Esophagus squamous epithelium (tissue), 5 donors: ENCODE measurements at regions not wholly inside any gene's neighbourhood (a gene's known extent, or its start where the extent isn't known, plus 50 kb on each side); places are given as distances from the start of the nearest gene placed in this dataset.

Experiments used
- DNase-seq: peaks from one replicate; lab custom pipeline; 2025; lab: John Stamatoyannopoulos, UW
- H3K27ac ChIP-seq, 4 donors: fragments of 200-600 bp; sonication (generic); one replicate each; pipeline ENCODE4 v1.5.1; 2016 to 2019; ENCODE audit warnings: mild to moderate bottlenecking in 1 of 4
- H3K27me3 ChIP-seq, 4 donors: fragments of 200-600 bp; sonication (generic); 1 replicate in 3 of 4; 2 replicates in 1 of 4; pipeline versions ENCODE4 v1.5.1 to v1.6.0; 2017 to 2021; ENCODE audit warnings: antibody characterized with exemption in 1 of 4
- H3K36me3 ChIP-seq, 3 donors: fragments of 200-600 bp; sonication (generic); one replicate each; pipeline ENCODE4 v1.5.1; 2016 to 2019
- H3K4me1 ChIP-seq, 3 donors: fragments of 200-600 bp; sonication (generic); one replicate each; pipeline ENCODE4 v1.5.1; 2017 to 2019
- H3K4me3 ChIP-seq, 4 donors: fragments of 200-600 bp; sonication (generic); 1 replicate in 3 of 4; 2 replicates in 1 of 4; pipeline ENCODE4 v1.5.1; 2016 to 2019; ENCODE audit warnings: mild to moderate bottlenecking in 2 of 4, moderate library complexity in 1 of 4
- H3K9me3 ChIP-seq, 3 donors: fragments of 200-600 bp; sonication (generic); one replicate each; pipeline ENCODE4 v1.5.1; 2016 to 2019
- CTCF ChIP-seq, 6 experiments: fragments of 450-650 bp in 4 of 6; fragments of 200-600 bp in 2 of 6; sonication (generic) in 2 of 6; IDR thresholded peaks; one replicate each; pipeline ENCODE4 v1.5.1; 2016 to 2019; ENCODE audit warnings: antibody characterized with exemption in 6 of 6, mild to moderate bottlenecking in 4 of 6, moderate library complexity in 4 of 6
- POLR2A ChIP-seq, 4 donors: fragments of 450-650 bp; IDR thresholded peaks; one replicate each; pipeline ENCODE4 v1.6.1; 2017; ENCODE audit warnings: antibody characterized with exemption in 4 of 4, mild to moderate bottlenecking in 4 of 4, moderate library complexity in 3 of 4
- WGBS, 2 donors: methylation state at CpG; one replicate each; pipeline ENCODE4 v1.1.5; 2018; 5-methylcytosine and 5-hydroxymethylcytosine counted together
- intact Hi-C: fragments of 100-400 bp; cut with DNase I; formaldehyde crosslinking; loops from one replicate; pipeline ENCODE4 v1.15.0; 2022
- donor health status: DM: yes; HTN: yes; CAD: no.

- no peak for TF ChIP-seq CTCF (IDR thresholded peaks at IDR 0.05)
- TF ChIP-seq POLR2A (IDR thresholded peaks at IDR 0.05): no peak
- no peaks in the 10 kb centered on the region for H3K4me1 ChIP-seq
- H3K27me3 ChIP-seq: no peaks in the 10 kb centered on the region
- no peaks in the 10 kb centered on the region for H3K36me3 ChIP-seq
- DNase-seq: no peak
- H3K9me3 ChIP-seq: no peaks in the 10 kb centered on the region
- intact Hi-C loops: no loop called here
- H3K4me3 ChIP-seq: no peak overlapping the region
- H3K27ac ChIP-seq: no peak overlapping the region
Measured at GRCh38 chr2:67631483-67631882, 234.3 kb downstream of the ETAA1 start.

- TF ChIP-seq CTCF (IDR thresholded peaks at IDR 0.05) (no peak), POLR2A (IDR thresholded peaks at IDR 0.05) (no peak)
- H3K4me3 ChIP-seq: no peak overlapping the region
- H3K9me3 ChIP-seq: no peaks in the 10 kb centered on the region
- DNase-seq: no peak
- 56 to 82% methylated on average over 3 of the region's 3 CpGs for WGBS, 2 donors
- H3K36me3 ChIP-seq: no peaks in the 10 kb centered on the region
- no peaks in the 10 kb centered on the region for H3K27me3 ChIP-seq
- H3K4me1 ChIP-seq: no peaks in the 10 kb centered on the region
- intact Hi-C loops: no loop called here
- no peak overlapping the region for H3K27ac ChIP-seq
Measured at GRCh38 chr2:67633212-67633856, 236.2 kb downstream of the ETAA1 start.

- Histone ChIP-seq H3K36me3 (no peaks in the 10 kb centered on the region), H3K4me1 (no peaks in the 10 kb centered on the region), H3K27me3 (no peaks in the 10 kb centered on the region), H3K4me3 (no peak overlapping the region), H3K27ac (no peak overlapping the region), H3K9me3 (no peaks in the 10 kb centered on the region)
- TF ChIP-seq CTCF (IDR thresholded peaks at IDR 0.05) (no peak), POLR2A (IDR thresholded peaks at IDR 0.05) (no peak)
- intact Hi-C loops: no loop called here
- 39 to 40% methylated on average over 3 of the region's 3 CpGs for WGBS, 2 donors
- no peak for DNase-seq
Measured at GRCh38 chr2:67638146-67638545, 241.0 kb downstream of the ETAA1 start.

- Histone ChIP-seq H3K9me3 (no peaks in the 10 kb centered on the region), H3K27me3 (no peaks in the 10 kb centered on the region), H3K4me1 (no peaks in the 10 kb centered on the region), H3K27ac (no peak overlapping the region), H3K36me3 (no peaks in the 10 kb centered on the region), H3K4me3 (no peak overlapping the region)
- no peak for DNase-seq
- WGBS, 2 donors: 52 to 58% methylated on average over 3 of the region's 3 CpGs
- TF ChIP-seq CTCF (IDR thresholded peaks at IDR 0.05) (no peak), POLR2A (IDR thresholded peaks at IDR 0.05) (no peak)
- intact Hi-C loops: no loop called here
Measured at GRCh38 chr2:67641312-67642045, 244.3 kb downstream of the ETAA1 start.

- intact Hi-C loops: no loop called here
- TF ChIP-seq CTCF (IDR thresholded peaks at IDR 0.05): no peak
- no peak for TF ChIP-seq POLR2A (IDR thresholded peaks at IDR 0.05)
- 24 to 32% methylated on average over 4 of the region's 4 CpGs for WGBS, 2 donors
Measured at GRCh38 chr2:67642046-67642382, 244.9 kb downstream of the ETAA1 start.

More at GRCh38 chr2:67642046-67642382, 244.9 kb downstream of the ETAA1 start:
- Histone ChIP-seq H3K4me3 (no peak overlapping the region), H3K9me3 (peaks cover 0 to 5% (median 0%) of the 10 kb centered on the region in 3 donors), H3K36me3 (no peaks in the 10 kb centered on the region), H3K27me3 (no peaks in the 10 kb centered on the region), H3K4me1 (no peaks in the 10 kb centered on the region), H3K27ac (no peak overlapping the region)
- DNase-seq: no peak
